H1 (cell line): ENCODE measurements at regions not wholly inside any gene's neighbourhood (a gene's known extent, or its start where the extent isn't known, plus 50 kb on each side); places are given as distances from the start of the nearest gene placed in this dataset.

ENCODE experiments used
- CTCF ChIA-PET: fragments of 300-600 bp; sonication (Branson Sonifier 250); formaldehyde crosslinking; loops from one replicate; lab custom pipeline; 2021; ENCODE audit not compliant: partially characterized antibody; lab: Charles Lee
- POLR2A ChIA-PET: fragments of 300-600 bp; sonication (Branson Sonifier 250); formaldehyde crosslinking; loops from one replicate; lab custom pipeline; 2021; ENCODE audit warnings: inconsistent platforms; ENCODE audit not compliant: partially characterized antibody; lab: Charles Lee
- DNase-seq, 2 experiments: peaks; one replicate each; pipeline versions ENCODE4 v3.0.0 to v3.0.0-alpha.2; 2010 to 2022; ENCODE audit warnings: low spot score in 2 of 2, low read depth in 1 of 2, mixed read lengths in 1 of 2
- FAIRE-seq: peaks from 2 replicates; lab custom pipeline; 2011; peaks lifted over from hg19 to GRCh38; lab: Jason Lieb, UNC
- H2AFZ ChIP-seq: 2 replicates; pipeline ENCODE4 v1.8.1; 2012; ENCODE audit warnings: low read length, inconsistent platforms
- H2AK5ac ChIP-seq: 2 replicates; pipeline ENCODE4 v1.6.1; 2013; ENCODE audit warnings: low read depth, low read length
- H2BK120ac ChIP-seq: replicated peaks from 2 replicates; pipeline ENCODE3; 2013; ENCODE audit warnings: low read depth, low read length, inconsistent platforms
- H2BK12ac ChIP-seq: 2 replicates; pipeline ENCODE4 v1.6.1; 2013; ENCODE audit warnings: low read depth, low read length
- H2BK15ac ChIP-seq: 2 replicates; pipeline ENCODE4 v1.6.1; 2013; ENCODE audit warnings: low read length
- H2BK20ac ChIP-seq: 2 replicates; pipeline ENCODE4 v1.6.1; 2013; ENCODE audit warnings: low read length
- H2BK5ac ChIP-seq: 2 replicates; pipeline ENCODE4 v1.6.1; 2013; ENCODE audit warnings: low read depth, low read length
- H3K14ac ChIP-seq: 2 replicates; pipeline ENCODE4 v1.6.1; 2013; ENCODE audit warnings: inconsistent platforms; ENCODE audit not compliant: insufficient read length
- H3K18ac ChIP-seq: 2 replicates; pipeline ENCODE4 v1.6.1; 2013; ENCODE audit warnings: low read length; ENCODE audit errors: extremely low read depth
- H3K23ac ChIP-seq: 2 replicates; pipeline ENCODE4 v1.6.1; 2013; ENCODE audit warnings: inconsistent platforms; ENCODE audit not compliant: insufficient read length
- H3K23me2 ChIP-seq: 2 replicates; pipeline ENCODE4 v1.6.1; 2013; ENCODE audit warnings: low read depth, low read length
- H3K27ac ChIP-seq: 2 replicates; pipeline ENCODE4 v1.6.1; 2011; ENCODE audit warnings: low read depth, low read length, inconsistent platforms
- H3K27me3 ChIP-seq, 4 experiments: replicated peaks in 1 of 4; 1 replicate in 1 of 4; 2 replicates in 3 of 4; pipeline versions ENCODE4 v1.6.1 to v1.8.1; 2011 to 2013; ENCODE audit warnings: low read length in 3 of 4, mild to moderate bottlenecking in 3 of 4, inconsistent platforms in 2 of 4, mixed read lengths in 2 of 4, moderate library complexity in 1 of 4; ENCODE audit not compliant: control insufficient read depth in 3 of 4, insufficient read depth in 3 of 4; ENCODE audit errors: extremely low read depth in 1 of 4
- H3K36me3 ChIP-seq, 4 experiments: 2 replicates each; pipeline versions ENCODE4 v1.6.1 to v1.8.1; 2011 to 2013; ENCODE audit warnings: mild to moderate bottlenecking in 4 of 4, low read length in 3 of 4, moderate library complexity in 2 of 4, control low read depth in 1 of 4, inconsistent platforms in 1 of 4; ENCODE audit not compliant: insufficient read depth in 4 of 4, control insufficient read depth in 2 of 4
- H3K4ac ChIP-seq: replicated peaks from 2 replicates; pipeline ENCODE3; 2013; ENCODE audit warnings: low read length, low read depth, mixed read lengths, inconsistent platforms; ENCODE audit not compliant: insufficient read length
- H3K4me1 ChIP-seq, 4 experiments: replicated peaks in 1 of 4; 1 replicate in 1 of 4; 2 replicates in 3 of 4; pipeline versions ENCODE4 v1.6.1 to v1.8.1; 2011 to 2013; ENCODE audit warnings: low read length in 3 of 4, inconsistent platforms in 2 of 4, mixed read lengths in 1 of 4; ENCODE audit not compliant: insufficient read depth in 4 of 4, control insufficient read depth in 3 of 4
- H3K4me2 ChIP-seq, 2 experiments: 2 replicates each; pipeline versions ENCODE4 v1.6.1 to v1.8.1; 2011 to 2013; ENCODE audit warnings: low read depth in 2 of 2, low read length in 2 of 2, control low read depth in 1 of 2, inconsistent platforms in 1 of 2, mild to moderate bottlenecking in 1 of 2; ENCODE audit not compliant: insufficient read depth in 1 of 2
- H3K4me3 ChIP-seq, 4 experiments: fragments of 200-600, 300-600 bp in 1 of 4; sonication (generic), shearing (Covaris generic), sonication (Bioruptor Twin) in 1 of 4; 2 replicates each; pipeline versions ENCODE4 v1.5.1 to v1.8.1; 2011 to 2016; ENCODE audit warnings: low read length in 4 of 4, low read depth in 3 of 4, control low read depth in 2 of 4, inconsistent platforms in 2 of 4, mild to moderate bottlenecking in 2 of 4, mixed read lengths in 1 of 4, moderate library complexity in 1 of 4; ENCODE audit not compliant: insufficient read depth in 2 of 4; ENCODE audit errors: extremely low read depth in 1 of 4
- H3K56ac ChIP-seq: replicated peaks from 2 replicates; pipeline ENCODE3; 2013; ENCODE audit warnings: low read depth, mild to moderate bottlenecking, mixed read lengths, low read length, inconsistent platforms; ENCODE audit not compliant: insufficient read length
- H3K79me1 ChIP-seq: 2 replicates; pipeline ENCODE4 v1.6.1; 2013; ENCODE audit warnings: low read depth, low read length, control low read depth
- H3K79me2 ChIP-seq, 2 experiments: 2 replicates each; pipeline versions ENCODE4 v1.6.1 to v1.8.1; 2012 to 2013; ENCODE audit warnings: low read length in 2 of 2, mild to moderate bottlenecking in 2 of 2, inconsistent platforms in 1 of 2; ENCODE audit not compliant: insufficient read depth in 2 of 2, control insufficient read depth in 1 of 2
- H3K9ac ChIP-seq, 4 experiments: replicated peaks in 1 of 4; 1 replicate in 1 of 4; 2 replicates in 3 of 4; pipeline versions ENCODE4 v1.6.1 to v1.8.1; 2011 to 2013; ENCODE audit warnings: low read depth in 3 of 4, low read length in 3 of 4, control low read depth in 2 of 4, mild to moderate bottlenecking in 2 of 4, moderate library complexity in 2 of 4, inconsistent platforms in 1 of 4; ENCODE audit errors: extremely low read depth in 1 of 4
- H3K9me3 ChIP-seq, 2 experiments: 2 replicates each; pipeline versions ENCODE4 v1.6.1 to v1.8.1; 2012 to 2013; ENCODE audit warnings: mild to moderate bottlenecking in 2 of 2, moderate library complexity in 2 of 2, control low read depth in 1 of 2, inconsistent platforms in 1 of 2, low read depth in 1 of 2, low read length in 1 of 2, mixed read lengths in 1 of 2; ENCODE audit not compliant: insufficient read depth in 2 of 2
- H4K20me1 ChIP-seq, 2 experiments: replicated peaks in 1 of 2; 2 replicates each; pipeline versions ENCODE3 to v1.8.1; 2011 to 2013; ENCODE audit warnings: inconsistent platforms in 2 of 2, low read length in 2 of 2, mild to moderate bottlenecking in 1 of 2; ENCODE audit not compliant: insufficient read depth in 2 of 2, control insufficient read depth in 1 of 2
- H4K5ac ChIP-seq: 2 replicates; pipeline ENCODE4 v1.6.1; 2013; ENCODE audit warnings: low read length, low read depth, mixed read lengths, inconsistent platforms; ENCODE audit not compliant: insufficient read length
- H4K8ac ChIP-seq: 2 replicates; pipeline ENCODE4 v1.8.0; 2013; ENCODE audit warnings: mild to moderate bottlenecking, moderate library complexity, low read length, inconsistent platforms; ENCODE audit not compliant: insufficient read depth; ENCODE audit errors: extremely low read depth
- H4K91ac ChIP-seq: replicated peaks from 2 replicates; pipeline ENCODE3; 2013; ENCODE audit warnings: low read length, mixed read lengths, inconsistent platforms; ENCODE audit not compliant: insufficient read length
- CBX8 ChIP-seq: fragments of 300-800, 300-1000 bp; sonication (generic); IDR thresholded peaks from 2 replicates; pipeline ENCODE4 v1.7.1; 2016; ENCODE audit warnings: low read depth, low read length, borderline replicate concordance
- EZH2 ChIP-seq: fragments of 200-600 bp; sonication (generic); IDR thresholded peaks from 2 replicates; pipeline ENCODE4 v1.7.1; 2012; ENCODE audit warnings: low read depth, mild to moderate bottlenecking, moderate library complexity, low read length, inconsistent platforms; ENCODE audit not compliant: severe bottlenecking
- RXRA ChIP-seq: IDR thresholded peaks from 2 replicates; pipeline ENCODE4 v1.6.1; 2011; ENCODE audit warnings: low read depth, mild to moderate bottlenecking, low read length, moderate library complexity; ENCODE audit not compliant: insufficient read depth
- SIX5 ChIP-seq: IDR thresholded peaks from 2 replicates; pipeline ENCODE4 v1.6.1; 2011; ENCODE audit warnings: mild to moderate bottlenecking, low read depth, low read length
- SUZ12 ChIP-seq: fragments of 200-600 bp; sonication (generic); IDR thresholded peaks from 2 replicates; pipeline ENCODE4 v1.6.1; 2012; ENCODE audit warnings: mild to moderate bottlenecking, inconsistent platforms, low read length, moderate library complexity, mixed read lengths
- TAF1 ChIP-seq: IDR thresholded peaks from 2 replicates; pipeline ENCODE4 v1.6.1; 2011; ENCODE audit warnings: mild to moderate bottlenecking, low read depth, low read length
- TBP ChIP-seq: IDR thresholded peaks from 2 replicates; pipeline ENCODE4 v1.6.1; 2011; ENCODE audit warnings: low read depth, low read length, improper control_type of control experiment
- TCF12 ChIP-seq: IDR thresholded peaks from 2 replicates; pipeline ENCODE4 v1.6.1; 2011; ENCODE audit warnings: low read depth, mild to moderate bottlenecking, low read length
- WGBS, 2 experiments: shearing (Covaris generic) in 1 of 2; methylation state at CpG; one replicate each; pipeline versions ENCODE4 v1.1.6 to v1.1.7; 2013 to 2015; ENCODE audit warnings: low lambda C conversion rate in 2 of 2, mixed read lengths in 2 of 2, inconsistent platforms in 1 of 2, low coverage in 1 of 2, missing lambda C conversion rate in 1 of 2; ENCODE audit not compliant: insufficient replicate concordance in 2 of 2, insufficient coverage in 1 of 2, insufficient read length in 1 of 2; ENCODE audit errors: extremely low coverage in 1 of 2, missing lambda C conversion rate in 1 of 2; 5-methylcytosine and 5-hydroxymethylcytosine counted together
- TF ChIP-seq, protein P1 (sequence below), 3 experiments: IDR thresholded peaks; 1 replicate in 2 of 3; 2 replicates in 1 of 3; pipeline versions ENCODE4 v1.5.1 to v1.6.1; 2011; ENCODE audit warnings: low read length in 3 of 3, mild to moderate bottlenecking in 3 of 3, inconsistent platforms in 2 of 3, low read depth in 1 of 3, moderate library complexity in 1 of 3; ENCODE audit not compliant: insufficient read depth in 1 of 3; ENCODE audit errors: control extremely low read depth in 1 of 3
- TF ChIP-seq, protein P2 (sequence below): IDR thresholded peaks from 2 replicates; pipeline ENCODE4 v1.6.1; 2012; ENCODE audit warnings: inconsistent platforms

DNA sequence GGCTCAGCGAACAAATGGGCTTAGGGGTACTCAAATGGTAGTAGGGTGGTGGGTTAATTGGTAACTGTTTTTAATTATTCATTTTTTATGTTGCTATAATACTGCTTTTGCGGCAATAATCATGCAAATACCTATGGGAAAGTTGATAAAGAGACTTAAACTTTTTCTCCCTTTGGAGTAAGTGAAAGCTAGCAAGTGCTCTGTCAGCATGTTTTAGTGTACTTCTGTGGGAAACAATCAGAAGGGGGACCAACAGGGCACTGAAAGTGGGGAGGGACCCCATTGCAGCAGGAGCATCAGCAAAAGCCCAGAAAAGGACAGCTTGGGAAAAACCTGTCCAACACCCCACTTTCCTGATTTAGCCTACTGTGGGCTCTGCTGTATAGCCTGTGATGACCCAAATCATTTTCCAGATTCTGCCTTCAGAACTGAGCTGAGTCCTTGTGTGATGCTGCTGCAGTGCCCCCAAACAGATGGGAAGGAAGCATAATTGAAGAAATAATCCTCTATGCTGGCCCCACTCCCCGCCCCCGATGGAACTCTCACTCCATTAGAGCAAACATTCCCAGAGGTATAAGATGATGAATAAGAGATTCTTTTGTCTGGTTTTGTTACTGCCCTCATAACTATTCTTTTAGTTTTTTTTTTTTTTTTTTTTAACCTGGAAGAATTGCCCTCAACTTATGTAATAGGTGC lies 322.8 kb downstream of the CD83 start:
- DNase-seq: no peak
- H2AK5ac ChIP-seq: no peak overlapping the region

More for the DNA sequence above, 322.8 kb downstream of the CD83 start:
- 89% methylated on average over 4 of the region's 4 CpGs; no CpG with 5 or more reads in 1 of the 2 experiments for WGBS, 2 experiments
- Histone ChIP-seq H4K8ac (no peak overlapping the region), H2AFZ (no peak overlapping the region), H3K23me2 (no peaks in the 10 kb centered on the region), H3K27me3 (no peaks in the 10 kb centered on the region), H3K27ac (no peak overlapping the region), H3K4me1 (peaks cover 0 to 11% (median 2%) of the 10 kb centered on the region in 4 experiments; a peak in 4 of 7 replicates), H3K79me1 (no peaks in the 10 kb centered on the region), H4K91ac (no peak overlapping the region), H2BK120ac (no peak overlapping the region), H3K56ac (no peak overlapping the region), H4K20me1 (no peaks in the 10 kb centered on the region), H2BK15ac (no peak overlapping the region), H4K5ac (no peak overlapping the region), H3K79me2 (no peaks in the 10 kb centered on the region), H3K4me3 (no peak overlapping the region), H3K36me3 (no peaks in the 10 kb centered on the region), H2BK5ac (no peak overlapping the region), H3K4me2 (no peak overlapping the region), H2BK12ac (no peak overlapping the region), H3K9me3 (no peaks in the 10 kb centered on the region), H3K23ac (no peak overlapping the region), H3K4ac (no peak overlapping the region), H3K9ac (no peak overlapping the region), H3K18ac (no peak overlapping the region), H2BK20ac (no peak overlapping the region), H3K14ac (no peak overlapping the region)
- POLR2A ChIA-PET: no interaction called here
- TF ChIP-seq EZH2 (no peak), RXRA (no peak), TBP (no peak), TCF12 (no peak), SUZ12 (no peak), SIX5 (no peak), TAF1 (no peak), CBX8 (no peak)
- TF ChIP-seq, protein P1, sequence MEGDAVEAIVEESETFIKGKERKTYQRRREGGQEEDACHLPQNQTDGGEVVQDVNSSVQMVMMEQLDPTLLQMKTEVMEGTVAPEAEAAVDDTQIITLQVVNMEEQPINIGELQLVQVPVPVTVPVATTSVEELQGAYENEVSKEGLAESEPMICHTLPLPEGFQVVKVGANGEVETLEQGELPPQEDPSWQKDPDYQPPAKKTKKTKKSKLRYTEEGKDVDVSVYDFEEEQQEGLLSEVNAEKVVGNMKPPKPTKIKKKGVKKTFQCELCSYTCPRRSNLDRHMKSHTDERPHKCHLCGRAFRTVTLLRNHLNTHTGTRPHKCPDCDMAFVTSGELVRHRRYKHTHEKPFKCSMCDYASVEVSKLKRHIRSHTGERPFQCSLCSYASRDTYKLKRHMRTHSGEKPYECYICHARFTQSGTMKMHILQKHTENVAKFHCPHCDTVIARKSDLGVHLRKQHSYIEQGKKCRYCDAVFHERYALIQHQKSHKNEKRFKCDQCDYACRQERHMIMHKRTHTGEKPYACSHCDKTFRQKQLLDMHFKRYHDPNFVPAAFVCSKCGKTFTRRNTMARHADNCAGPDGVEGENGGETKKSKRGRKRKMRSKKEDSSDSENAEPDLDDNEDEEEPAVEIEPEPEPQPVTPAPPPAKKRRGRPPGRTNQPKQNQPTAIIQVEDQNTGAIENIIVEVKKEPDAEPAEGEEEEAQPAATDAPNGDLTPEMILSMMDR (IDR thresholded peaks at IDR 0.05; ENCODE audit: control extremely low read depth in 1 of 3, insufficient read depth in 1 of 3, low read depth in 1 of 3, low read length in 3 of 3): no peak
- TF ChIP-seq, protein P2, sequence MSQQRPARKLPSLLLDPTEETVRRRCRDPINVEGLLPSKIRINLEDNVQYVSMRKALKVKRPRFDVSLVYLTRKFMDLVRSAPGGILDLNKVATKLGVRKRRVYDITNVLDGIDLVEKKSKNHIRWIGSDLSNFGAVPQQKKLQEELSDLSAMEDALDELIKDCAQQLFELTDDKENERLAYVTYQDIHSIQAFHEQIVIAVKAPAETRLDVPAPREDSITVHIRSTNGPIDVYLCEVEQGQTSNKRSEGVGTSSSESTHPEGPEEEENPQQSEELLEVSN: no peak
- CTCF ChIA-PET: interaction anchor here (1.0 kb wide), 1 partner anchor 13 kb away, joined by 4 read pairs; no protein-coding TSS in a partner anchor
- no peak for FAIRE-seq
